ENCODE measurements at regions not wholly inside any gene's neighbourhood (a gene's known extent, or its start where the extent isn't known, plus 50 kb on each side); places are given as distances from the start of the nearest gene placed in this dataset.

DNA sequence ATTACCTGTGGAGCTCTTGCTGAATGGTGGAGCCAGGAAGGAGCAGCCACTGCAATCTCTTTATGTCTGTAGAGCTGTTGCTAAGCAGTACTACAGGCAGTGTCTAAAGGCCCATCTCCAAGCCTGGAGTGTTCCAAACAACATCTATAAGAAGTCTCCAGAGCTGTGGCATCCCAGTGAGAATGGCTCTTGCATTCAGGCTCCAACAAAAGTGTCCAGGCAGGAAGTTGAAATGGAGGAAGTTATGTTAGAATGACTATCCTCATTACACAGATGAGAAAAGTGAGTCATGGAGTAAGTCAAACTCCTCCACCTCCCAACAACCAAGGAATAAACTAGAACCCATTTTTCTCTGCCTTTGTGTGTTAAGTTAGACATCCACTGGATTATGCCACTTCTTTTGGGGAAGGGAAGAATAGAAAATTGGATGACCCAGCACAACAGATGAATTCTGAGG, 288.5 kb upstream of the STXBP5 start:
- no peak overlapping the region for H3K27ac ChIP-seq (ENCODE audit: low read length)
- H2AFZ ChIP-seq (ENCODE audit: low read length), result no peak overlapping the region
- no peak overlapping the region for H3K9ac ChIP-seq (ENCODE audit: low read length)

DNA sequence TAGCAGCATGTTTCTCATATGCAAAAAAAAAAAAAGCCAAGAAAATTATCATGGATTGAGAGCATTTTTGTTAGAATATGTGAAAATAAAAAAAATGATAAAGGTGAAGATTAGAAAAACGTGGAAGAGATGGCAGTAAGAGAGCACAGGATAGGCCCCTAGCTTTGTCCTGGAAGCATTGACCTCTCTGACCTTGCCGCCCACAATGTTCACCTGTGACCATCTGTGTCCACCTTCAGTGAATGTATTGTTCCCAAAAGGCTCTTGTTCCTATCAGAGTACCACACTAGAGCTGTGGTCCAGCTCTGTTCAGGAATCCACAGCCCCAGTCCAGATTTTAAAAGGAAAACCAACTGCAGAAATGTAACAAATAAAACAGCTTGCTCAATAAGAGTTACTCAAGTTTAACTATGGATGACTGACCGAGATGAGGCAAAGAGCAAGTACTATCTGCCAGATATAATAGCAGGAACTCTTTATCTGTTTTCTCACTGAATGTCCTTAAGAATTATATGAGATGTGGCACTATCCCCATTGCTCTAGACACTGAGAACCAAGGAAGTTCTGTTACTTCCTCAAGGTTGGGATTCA, 287.7 kb upstream of the STXBP5 start:
- no peak for TF ChIP-seq EZH2 (optimal IDR thresholded peaks at IDR 0.05; ENCODE audit: low read depth, low read length)
- no peak for TF ChIP-seq EZH2phosphoT487 (IDR thresholded peaks at IDR 0.05; ENCODE audit: low read length)
- TF ChIP-seq, protein P1, sequence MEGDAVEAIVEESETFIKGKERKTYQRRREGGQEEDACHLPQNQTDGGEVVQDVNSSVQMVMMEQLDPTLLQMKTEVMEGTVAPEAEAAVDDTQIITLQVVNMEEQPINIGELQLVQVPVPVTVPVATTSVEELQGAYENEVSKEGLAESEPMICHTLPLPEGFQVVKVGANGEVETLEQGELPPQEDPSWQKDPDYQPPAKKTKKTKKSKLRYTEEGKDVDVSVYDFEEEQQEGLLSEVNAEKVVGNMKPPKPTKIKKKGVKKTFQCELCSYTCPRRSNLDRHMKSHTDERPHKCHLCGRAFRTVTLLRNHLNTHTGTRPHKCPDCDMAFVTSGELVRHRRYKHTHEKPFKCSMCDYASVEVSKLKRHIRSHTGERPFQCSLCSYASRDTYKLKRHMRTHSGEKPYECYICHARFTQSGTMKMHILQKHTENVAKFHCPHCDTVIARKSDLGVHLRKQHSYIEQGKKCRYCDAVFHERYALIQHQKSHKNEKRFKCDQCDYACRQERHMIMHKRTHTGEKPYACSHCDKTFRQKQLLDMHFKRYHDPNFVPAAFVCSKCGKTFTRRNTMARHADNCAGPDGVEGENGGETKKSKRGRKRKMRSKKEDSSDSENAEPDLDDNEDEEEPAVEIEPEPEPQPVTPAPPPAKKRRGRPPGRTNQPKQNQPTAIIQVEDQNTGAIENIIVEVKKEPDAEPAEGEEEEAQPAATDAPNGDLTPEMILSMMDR (IDR thresholded peaks at IDR 0.05; ENCODE audit: low read length), result no peak
- Histone ChIP-seq H3K27ac (ENCODE audit: low read length) (no peak overlapping the region), H3K36me3 (replicated peaks; ENCODE audit: insufficient read depth, low read length) (no peaks in the 10 kb centered on the region), H3K9me3 (replicated peaks; ENCODE audit: insufficient read depth, low read length) (no peaks in the 10 kb centered on the region), H3K4me1 (ENCODE audit: low read length) (no peaks in the 10 kb centered on the region), H3K27me3 (replicated peaks; ENCODE audit: insufficient read depth, low read length) (no peaks in the 10 kb centered on the region), H3K4me2 (ENCODE audit: low read depth, low read length) (no peak overlapping the region), H3K9me2 (replicated peaks; ENCODE audit: insufficient read depth, low read length) (no peaks in the 10 kb centered on the region), H3K79me2 (ENCODE audit: low read length) (no peaks in the 10 kb centered on the region), H3F3A (ENCODE audit: insufficient read depth, low read length) (no peaks in the 10 kb centered on the region), H4K20me1 (ENCODE audit: insufficient read depth, low read length) (no peaks in the 10 kb centered on the region), H2AFZ (ENCODE audit: low read length) (no peak overlapping the region), H3K4me3 (ENCODE audit: low read length) (no peak overlapping the region), H3K9ac (ENCODE audit: low read length) (no peak overlapping the region)
- no peak for DNase-seq

More for the DNA sequence above, 288.5 kb upstream of the STXBP5 start:
- TF ChIP-seq EZH2phosphoT487 (IDR thresholded peaks at IDR 0.05; ENCODE audit: low read length) (no peak), EZH2 (optimal IDR thresholded peaks at IDR 0.05; ENCODE audit: low read depth, low read length) (no peak)
- TF ChIP-seq, protein P1 (IDR thresholded peaks at IDR 0.05; ENCODE audit: low read length), result no peak
- Histone ChIP-seq H3K79me2 (ENCODE audit: low read length) (no peaks in the 10 kb centered on the region), H4K20me1 (ENCODE audit: insufficient read depth, low read length) (no peaks in the 10 kb centered on the region), H3K4me2 (ENCODE audit: low read depth, low read length) (no peak overlapping the region), H3K9me2 (replicated peaks; ENCODE audit: insufficient read depth, low read length) (no peaks in the 10 kb centered on the region), H3K27me3 (replicated peaks; ENCODE audit: insufficient read depth, low read length) (no peaks in the 10 kb centered on the region), H3K36me3 (replicated peaks; ENCODE audit: insufficient read depth, low read length) (no peaks in the 10 kb centered on the region), H3K4me1 (ENCODE audit: low read length) (no peaks in the 10 kb centered on the region), H3F3A (ENCODE audit: insufficient read depth, low read length) (no peaks in the 10 kb centered on the region), H3K9me3 (replicated peaks; ENCODE audit: insufficient read depth, low read length) (no peaks in the 10 kb centered on the region), H3K4me3 (ENCODE audit: low read length) (no peak overlapping the region)
- no peak for DNase-seq

- no peaks in the 10 kb centered on the region for H3K79me2 ChIP-seq (ENCODE audit: low read length)
- H3K9me3 ChIP-seq (replicated peaks; ENCODE audit: insufficient read depth, low read length), result no peaks in the 10 kb centered on the region
- no peaks in the 10 kb centered on the region for H3F3A ChIP-seq (ENCODE audit: insufficient read depth, low read length)
- H3K9ac ChIP-seq (ENCODE audit: low read length), result no peak overlapping the region
- no peaks in the 10 kb centered on the region for H3K36me3 ChIP-seq (replicated peaks; ENCODE audit: insufficient read depth, low read length)
- TF ChIP-seq EZH2 (optimal IDR thresholded peaks at IDR 0.05; ENCODE audit: low read depth, low read length) (no peak), EZH2phosphoT487 (IDR thresholded peaks at IDR 0.05; ENCODE audit: low read length) (no peak)
- TF ChIP-seq, protein P1 (IDR thresholded peaks at IDR 0.05; ENCODE audit: low read length), result no peak
- DNase-seq, result no peak
- H3K4me1 ChIP-seq (ENCODE audit: low read length), result no peaks in the 10 kb centered on the region
- H3K4me2 ChIP-seq (ENCODE audit: low read depth, low read length), result no peak overlapping the region
- H3K27ac ChIP-seq (ENCODE audit: low read length), result no peak overlapping the region
- H4K20me1 ChIP-seq (ENCODE audit: insufficient read depth, low read length), result no peaks in the 10 kb centered on the region
- no peaks in the 10 kb centered on the region for H3K27me3 ChIP-seq (replicated peaks; ENCODE audit: insufficient read depth, low read length)
- no peak overlapping the region for H2AFZ ChIP-seq (ENCODE audit: low read length)
- H3K9me2 ChIP-seq (replicated peaks; ENCODE audit: insufficient read depth, low read length), result no peaks in the 10 kb centered on the region
- no peak overlapping the region for H3K4me3 ChIP-seq (ENCODE audit: low read length)
These were observed 287.0 kb upstream of the STXBP5 start for GRCh38 chr6:146917182-146917581.

Data from MM.1S (cell line).